GM18499 (cell line): ENCODE measurements at regions not wholly inside any gene's neighbourhood (a gene's known extent, or its start where the extent isn't known, plus 50 kb on each side); places are given as distances from the start of the nearest gene placed in this dataset.

Experiments
- ATAC-seq: cut with Tn5 transposase; IDR thresholded peaks from one replicate; pipeline ENCODE4 v1.9.1; 2021; ENCODE audit warnings: moderate number of reproducible peaks; ENCODE audit not compliant: insufficient read depth, unreplicated experiment

- ATAC-seq = no peak
These were observed 58.7 kb upstream of the SH3RF3 start for GRCh38 chr2:109070290-109070689.

- no peak for ATAC-seq
These were observed 59.4 kb upstream of the SH3RF3 start for GRCh38 chr2:109069331-109070194.

GRCh38 chr2:109068811-109069210 lies 60.2 kb upstream of the SH3RF3 start:
- no peak for ATAC-seq

GRCh38 chr2:109067631-109068125 lies 61.3 kb upstream of the SH3RF3 start:
- ATAC-seq = no peak

GRCh38 chr2:109066917-109067597 lies 61.9 kb upstream of the SH3RF3 start:
- no peak for ATAC-seq

GRCh38 chr2:109066501-109066900 lies 62.5 kb upstream of the SH3RF3 start:
- no peak for ATAC-seq

GRCh38 chr2:109065391-109065734 lies 63.6 kb upstream of the SH3RF3 start:
- ATAC-seq = no peak

- ATAC-seq = no peak
These were observed 64.2 kb upstream of the SH3RF3 start for GRCh38 chr2:109064660-109065390.

GRCh38 chr2:109062859-109063700 lies 65.9 kb upstream of the SH3RF3 start:
- no peak for ATAC-seq

GRCh38 chr2:109062145-109062858 lies 66.7 kb upstream of the SH3RF3 start:
- no peak for ATAC-seq

- no peak for ATAC-seq
These were observed 67.3 kb upstream of the SH3RF3 start for GRCh38 chr2:109061736-109062135.

GRCh38 chr2:109060496-109060895 lies 68.5 kb upstream of the SH3RF3 start:
- ATAC-seq = no peak

GRCh38 chr2:109059474-109060165 lies 69.4 kb upstream of the SH3RF3 start:
- no peak for ATAC-seq

GRCh38 chr2:109058802-109059201 lies 69.8 kb upstream of the EDAR start:
- ATAC-seq = no peak

- no peak for ATAC-seq
These were observed 69.2 kb upstream of the EDAR start for GRCh38 chr2:109058191-109058632.

- ATAC-seq = no peak
These were observed 68.7 kb upstream of the EDAR start for GRCh38 chr2:109057686-109058085.

- ATAC-seq = no peak
These were observed 66.4 kb upstream of the EDAR start for GRCh38 chr2:109055435-109055834.

- no peak for ATAC-seq
These were observed 65.8 kb upstream of the EDAR start for GRCh38 chr2:109054865-109055264.

- no peak for ATAC-seq
These were observed 64.7 kb upstream of the EDAR start for GRCh38 chr2:109053716-109054115.
